ENCODE measurements at regions not wholly inside any gene's neighbourhood (a gene's known extent, or its start where the extent isn't known, plus 50 kb on each side); places are given as distances from the start of the nearest gene placed in this dataset.

DNA sequence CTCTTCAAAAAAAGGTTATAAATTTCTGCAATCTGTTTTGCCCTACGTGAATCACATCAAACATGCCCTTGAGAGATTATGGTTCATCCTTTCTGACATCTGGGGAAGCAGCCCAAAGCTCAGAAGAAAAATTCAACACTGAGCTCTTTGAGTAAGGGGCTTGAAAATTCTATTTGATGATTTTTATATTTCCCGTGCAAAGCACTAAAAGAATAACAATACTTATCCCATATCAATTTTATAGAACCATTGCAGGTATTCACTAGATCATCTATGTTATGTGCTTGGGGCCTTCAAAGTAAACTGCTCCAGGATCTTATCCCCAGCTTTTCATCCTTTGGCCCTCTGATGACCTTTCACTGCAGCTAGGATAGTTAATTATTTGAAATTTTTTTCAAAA is 966.9 kb upstream of the CNTN5 start:
- no peaks in the 10 kb centered on the region for H4K20me1 ChIP-seq (ENCODE audit: control insufficient read depth, extremely low read depth, insufficient read depth, low read length)
- no peak overlapping the region for H3K4me2 ChIP-seq (ENCODE audit: control insufficient read depth, extremely low read depth, insufficient read depth, low read depth, low read length)
- DNase-seq (ENCODE audit: low read depth, low spot score) (no peak), FAIRE-seq (no peak)
- H3K9me1 ChIP-seq (ENCODE audit: control insufficient read depth, extremely low read depth, insufficient read depth, low read length): no peaks in the 10 kb centered on the region
- H3K9ac ChIP-seq (ENCODE audit: control insufficient read depth, extremely low read depth, insufficient read depth, low read length): no peak overlapping the region
- no peaks in the 10 kb centered on the region for H3K27me3 ChIP-seq (ENCODE audit: control insufficient read depth, extremely low read depth, insufficient read depth, low read length)
- H3K4me1 ChIP-seq (ENCODE audit: control insufficient read depth, extremely low read depth, insufficient read depth, low read length): no peaks in the 10 kb centered on the region
- no peaks in the 10 kb centered on the region for H3K79me2 ChIP-seq (ENCODE audit: control insufficient read depth, insufficient read depth, low read length)
- no peaks in the 10 kb centered on the region for H3K36me3 ChIP-seq (ENCODE audit: control insufficient read depth in 2 of 2, extremely low read depth in 1 of 2, insufficient read depth in 2 of 2, low read length in 2 of 2)
- TF ChIP-seq EZH2 (IDR thresholded peaks at IDR 0.05; ENCODE audit: low read length): no peak
- TF ChIP-seq CTCF (optimal IDR thresholded peaks at IDR 0.05 in 1 of 3, IDR thresholded peaks at IDR 0.05 in 1 of 3, conservative IDR thresholded peaks at IDR 0.05 in 1 of 3; ENCODE audit: extremely low read depth in 1 of 3, insufficient read depth in 2 of 3, low read length in 3 of 3): no peak
- no peak overlapping the region for H3K4me3 ChIP-seq (ENCODE audit: control insufficient read depth in 2 of 3, extremely low read depth in 1 of 3, insufficient read depth in 2 of 3, low read depth in 1 of 3, low read length in 3 of 3)
- no peak overlapping the region for H2AFZ ChIP-seq (ENCODE audit: control insufficient read depth, low read length)
- H3K27ac ChIP-seq (ENCODE audit: control insufficient read depth, insufficient read depth, low read length): no peak overlapping the region
- dilution Hi-C loops (cut with MboI; ENCODE audit: extremely low pct_ligation_motif_present, low sequenced_read_pairs): no loop called here
- H3K9me3 ChIP-seq (ENCODE audit: control insufficient read depth, low read depth, low read length): no peaks in the 10 kb centered on the region

- TF ChIP-seq CTCF (optimal IDR thresholded peaks at IDR 0.05 in 1 of 3, IDR thresholded peaks at IDR 0.05 in 1 of 3, conservative IDR thresholded peaks at IDR 0.05 in 1 of 3; ENCODE audit: extremely low read depth in 1 of 3, insufficient read depth in 2 of 3, low read length in 3 of 3) (no peak), EZH2 (IDR thresholded peaks at IDR 0.05; ENCODE audit: low read length) (no peak)
These were observed 963.8 kb upstream of the CNTN5 start for GRCh38 chr11:98056945-98057344.

More at GRCh38 chr11:98056945-98057344, 963.8 kb upstream of the CNTN5 start:
- H3K4me2 ChIP-seq (ENCODE audit: control insufficient read depth, extremely low read depth, insufficient read depth, low read depth, low read length): no peak overlapping the region
- no peaks in the 10 kb centered on the region for H3K27me3 ChIP-seq (ENCODE audit: control insufficient read depth, extremely low read depth, insufficient read depth, low read length)
- dilution Hi-C loops (cut with MboI; ENCODE audit: extremely low pct_ligation_motif_present, low sequenced_read_pairs): no loop called here
- H3K4me1 ChIP-seq (ENCODE audit: control insufficient read depth, extremely low read depth, insufficient read depth, low read length): no peaks in the 10 kb centered on the region
- FAIRE-seq: no peak
- no peaks in the 10 kb centered on the region for H3K79me2 ChIP-seq (ENCODE audit: control insufficient read depth, insufficient read depth, low read length)
- H3K27ac ChIP-seq (ENCODE audit: control insufficient read depth, insufficient read depth, low read length): no peak overlapping the region
- DNase-seq (ENCODE audit: low read depth, low spot score): no peak
- no peaks in the 10 kb centered on the region for H3K9me3 ChIP-seq (ENCODE audit: control insufficient read depth, low read depth, low read length)
- H2AFZ ChIP-seq (ENCODE audit: control insufficient read depth, low read length): no peak overlapping the region
- no peak overlapping the region for H3K4me3 ChIP-seq (ENCODE audit: control insufficient read depth in 2 of 3, extremely low read depth in 1 of 3, insufficient read depth in 2 of 3, low read depth in 1 of 3, low read length in 3 of 3)
- H4K20me1 ChIP-seq (ENCODE audit: control insufficient read depth, extremely low read depth, insufficient read depth, low read length): no peaks in the 10 kb centered on the region
- no peak overlapping the region for H3K9ac ChIP-seq (ENCODE audit: control insufficient read depth, extremely low read depth, insufficient read depth, low read length)
- H3K9me1 ChIP-seq (ENCODE audit: control insufficient read depth, extremely low read depth, insufficient read depth, low read length): no peaks in the 10 kb centered on the region
- H3K36me3 ChIP-seq (ENCODE audit: control insufficient read depth in 2 of 2, extremely low read depth in 1 of 2, insufficient read depth in 2 of 2, low read length in 2 of 2): no peaks in the 10 kb centered on the region
